ENCODE measurements at regions not wholly inside any gene's neighbourhood (a gene's known extent, or its start where the extent isn't known, plus 50 kb on each side); places are given as distances from the start of the nearest gene placed in this dataset.
"Not testable (repeated sequence)": the region's sequence is repeated elsewhere in the genome, so short reads cannot be mapped to it uniquely, and the experiment has no call there.

DNA sequence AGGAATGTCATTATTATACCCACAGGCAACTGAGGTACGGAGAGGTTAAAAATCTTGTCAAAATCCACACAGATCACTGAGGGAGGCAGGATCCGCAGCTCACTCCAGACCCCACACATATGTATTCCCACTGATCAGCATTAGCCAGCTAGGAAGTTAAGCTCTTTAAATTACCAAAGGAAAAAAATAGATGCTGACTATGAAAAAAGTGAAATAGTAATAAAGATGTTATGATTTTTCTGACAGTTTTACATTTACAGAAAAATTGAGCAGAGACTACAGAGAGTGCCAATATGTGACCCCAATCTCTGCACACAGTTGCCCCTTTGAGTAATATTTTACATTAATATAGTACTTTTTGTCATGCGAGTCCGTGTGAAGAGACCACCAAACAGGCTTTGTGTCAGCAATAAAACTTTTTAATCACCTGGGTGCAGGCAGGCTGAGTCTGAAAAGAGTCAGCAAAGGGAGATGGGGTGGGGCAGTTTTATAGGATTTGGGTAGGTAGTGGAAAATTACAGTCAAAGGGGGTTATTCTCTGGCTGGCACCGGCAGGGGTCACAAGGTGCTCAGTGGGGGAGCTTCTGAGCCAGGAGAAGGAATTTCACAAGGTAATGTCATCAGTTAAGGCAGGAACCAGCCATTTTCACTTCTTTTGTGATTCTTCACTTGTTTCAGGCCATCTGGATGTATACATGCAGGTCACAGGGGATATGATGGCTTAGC, 61.9 kb upstream of the NAA35 start:
- not testable (repeated sequence) for DNase-seq (ENCODE audit: low read depth in 2 of 3, low spot score in 2 of 3)

DNA sequence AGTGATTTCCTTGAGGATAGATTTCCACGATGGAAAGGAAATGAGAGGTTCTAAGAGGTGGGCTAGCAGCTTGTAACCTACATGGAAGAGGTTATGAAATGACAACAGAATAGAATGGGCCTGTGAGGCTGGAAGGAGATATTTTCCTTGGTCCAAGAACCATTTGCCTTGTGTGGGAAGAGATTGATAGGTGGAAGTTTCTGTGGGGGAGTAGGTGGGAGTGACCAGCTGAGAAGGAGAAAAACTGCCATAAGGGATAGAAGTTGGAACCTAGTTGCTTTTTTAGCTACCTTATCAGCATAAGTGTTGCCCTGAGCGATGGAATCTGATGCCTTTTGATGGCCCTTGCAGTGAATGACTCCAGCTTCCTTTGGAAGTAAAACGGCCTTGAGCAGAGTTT, 60.4 kb upstream of the NAA35 start:
- DNase-seq (ENCODE audit: low read depth in 2 of 3, low spot score in 2 of 3) = not testable (repeated sequence)

DNA sequence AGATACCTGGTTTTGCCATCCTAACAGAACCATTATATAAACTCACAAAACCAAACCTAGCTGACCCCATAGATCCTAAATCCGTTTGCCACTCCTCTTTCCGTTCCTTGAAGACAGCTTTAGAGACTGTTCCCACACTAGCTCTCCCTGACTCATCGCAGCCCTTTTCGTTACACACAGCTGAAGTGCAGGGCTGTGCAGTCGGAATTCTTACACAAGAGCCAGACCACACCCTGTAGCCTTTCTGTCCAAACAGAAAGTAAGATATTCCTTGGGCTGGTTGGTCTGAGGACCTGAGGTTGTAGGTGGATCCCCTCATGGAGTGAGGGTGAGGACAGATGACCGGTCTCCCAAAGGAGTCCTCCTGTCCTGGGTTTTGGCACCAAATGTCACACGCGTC, 56.7 kb upstream of the NAA35 start:
- DNase-seq (ENCODE audit: low read depth in 2 of 3, low spot score in 2 of 3) = no peak

DNA sequence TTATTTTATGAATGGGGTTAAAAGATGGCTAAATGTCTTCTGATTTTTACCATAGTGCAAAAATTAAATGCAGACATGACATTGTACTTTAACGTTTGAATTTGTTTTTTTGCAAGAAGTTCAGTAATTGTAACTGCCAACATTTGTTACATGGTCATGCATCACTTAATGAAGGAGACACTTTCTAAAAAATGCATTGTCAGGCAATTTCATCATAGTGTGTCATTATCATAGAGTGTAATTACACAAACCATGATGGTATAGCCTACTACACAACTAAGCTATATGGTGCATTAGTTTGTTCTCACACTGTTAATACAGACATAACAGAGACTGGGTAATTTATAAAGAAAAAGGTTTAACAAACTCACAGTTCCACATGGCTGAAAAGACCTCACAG, 50.0 kb upstream of the NAA35 start:
- DNase-seq (ENCODE audit: low read depth in 2 of 3, low spot score in 2 of 3) = no peak
